ENCODE measurements at regions not wholly inside any gene's neighbourhood (a gene's known extent, or its start where the extent isn't known, plus 50 kb on each side); places are given as distances from the start of the nearest gene placed in this dataset.

DNA sequence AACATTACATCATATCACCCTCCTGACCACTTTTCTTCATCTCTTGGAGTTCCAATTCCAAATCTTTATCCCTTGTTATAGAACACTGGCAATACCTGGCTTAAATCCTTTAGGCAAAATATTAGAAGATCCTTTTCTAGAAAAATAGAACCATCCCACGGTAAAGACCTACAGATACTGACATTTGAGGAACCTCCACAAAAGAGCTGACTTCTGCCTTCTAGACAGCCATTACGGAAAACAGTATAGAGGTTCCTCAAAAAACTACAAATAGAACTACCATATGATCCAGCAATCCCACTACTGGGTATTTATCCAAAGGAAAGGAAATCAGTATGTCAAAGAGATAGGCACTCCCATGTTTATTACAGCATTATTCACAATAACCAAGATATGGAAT is 241.7 kb upstream of the AMIGO2 start:
- TF ChIP-seq, protein P1, sequence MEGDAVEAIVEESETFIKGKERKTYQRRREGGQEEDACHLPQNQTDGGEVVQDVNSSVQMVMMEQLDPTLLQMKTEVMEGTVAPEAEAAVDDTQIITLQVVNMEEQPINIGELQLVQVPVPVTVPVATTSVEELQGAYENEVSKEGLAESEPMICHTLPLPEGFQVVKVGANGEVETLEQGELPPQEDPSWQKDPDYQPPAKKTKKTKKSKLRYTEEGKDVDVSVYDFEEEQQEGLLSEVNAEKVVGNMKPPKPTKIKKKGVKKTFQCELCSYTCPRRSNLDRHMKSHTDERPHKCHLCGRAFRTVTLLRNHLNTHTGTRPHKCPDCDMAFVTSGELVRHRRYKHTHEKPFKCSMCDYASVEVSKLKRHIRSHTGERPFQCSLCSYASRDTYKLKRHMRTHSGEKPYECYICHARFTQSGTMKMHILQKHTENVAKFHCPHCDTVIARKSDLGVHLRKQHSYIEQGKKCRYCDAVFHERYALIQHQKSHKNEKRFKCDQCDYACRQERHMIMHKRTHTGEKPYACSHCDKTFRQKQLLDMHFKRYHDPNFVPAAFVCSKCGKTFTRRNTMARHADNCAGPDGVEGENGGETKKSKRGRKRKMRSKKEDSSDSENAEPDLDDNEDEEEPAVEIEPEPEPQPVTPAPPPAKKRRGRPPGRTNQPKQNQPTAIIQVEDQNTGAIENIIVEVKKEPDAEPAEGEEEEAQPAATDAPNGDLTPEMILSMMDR (IDR thresholded peaks at IDR 0.05; ENCODE audit: low read depth, low read length, missing control alignments): no peak
- no peak overlapping the region for H3K4me3 ChIP-seq (ENCODE audit: low read depth, low read length)
- no peak for DNase-seq (ENCODE audit: low read depth)

DNA sequence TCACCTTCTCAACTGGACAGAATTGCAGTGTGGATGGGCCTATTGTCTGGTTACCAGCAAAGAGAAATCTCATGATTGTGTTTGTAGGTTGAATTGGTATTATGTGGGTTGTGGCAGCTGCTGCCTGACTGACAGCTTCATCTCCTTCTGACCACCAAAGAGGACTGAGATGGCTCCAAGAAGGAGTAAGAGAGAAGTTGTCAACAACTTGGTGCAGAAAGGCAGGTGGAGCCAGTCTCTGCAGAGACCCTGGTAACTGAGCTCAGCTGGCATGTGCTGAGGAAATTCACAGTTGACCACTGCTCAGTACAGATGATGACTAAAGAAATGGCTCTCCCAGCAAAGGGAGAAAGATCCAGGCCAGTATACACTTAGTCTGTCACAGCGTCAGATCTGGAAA is 240.0 kb upstream of the AMIGO2 start:
- no peak overlapping the region for H3K4me3 ChIP-seq (ENCODE audit: low read depth, low read length)
- TF ChIP-seq, protein P1 (IDR thresholded peaks at IDR 0.05; ENCODE audit: low read depth, low read length, missing control alignments): no peak

DNA sequence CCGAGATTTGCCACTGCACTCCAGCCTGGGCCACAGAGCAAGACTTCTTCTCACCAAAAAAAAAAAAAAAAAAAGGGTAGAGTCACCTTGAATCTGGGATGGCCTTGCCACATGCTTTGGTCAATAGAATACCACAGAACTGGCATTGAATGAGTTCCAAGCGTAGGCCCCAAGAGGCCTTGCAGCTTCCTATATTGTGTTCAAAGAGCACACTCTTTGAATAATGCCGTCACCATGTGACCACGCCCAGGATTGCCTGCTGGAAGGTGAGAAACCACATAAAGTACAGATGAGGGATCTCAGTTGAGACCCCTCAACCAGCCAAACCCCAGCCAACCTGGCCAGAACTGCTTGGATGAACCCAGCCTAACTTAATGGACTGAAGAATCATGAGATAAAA is 239.2 kb upstream of the AMIGO2 start:
- H3K4me3 ChIP-seq (ENCODE audit: low read depth, low read length): no peak overlapping the region
- DNase-seq (ENCODE audit: low read depth): no peak
- TF ChIP-seq, protein P1 (IDR thresholded peaks at IDR 0.05; ENCODE audit: low read depth, low read length, missing control alignments): no peak

More for the DNA sequence above, 240.0 kb upstream of the AMIGO2 start:
- DNase-seq (ENCODE audit: low read depth): no peak

DNA sequence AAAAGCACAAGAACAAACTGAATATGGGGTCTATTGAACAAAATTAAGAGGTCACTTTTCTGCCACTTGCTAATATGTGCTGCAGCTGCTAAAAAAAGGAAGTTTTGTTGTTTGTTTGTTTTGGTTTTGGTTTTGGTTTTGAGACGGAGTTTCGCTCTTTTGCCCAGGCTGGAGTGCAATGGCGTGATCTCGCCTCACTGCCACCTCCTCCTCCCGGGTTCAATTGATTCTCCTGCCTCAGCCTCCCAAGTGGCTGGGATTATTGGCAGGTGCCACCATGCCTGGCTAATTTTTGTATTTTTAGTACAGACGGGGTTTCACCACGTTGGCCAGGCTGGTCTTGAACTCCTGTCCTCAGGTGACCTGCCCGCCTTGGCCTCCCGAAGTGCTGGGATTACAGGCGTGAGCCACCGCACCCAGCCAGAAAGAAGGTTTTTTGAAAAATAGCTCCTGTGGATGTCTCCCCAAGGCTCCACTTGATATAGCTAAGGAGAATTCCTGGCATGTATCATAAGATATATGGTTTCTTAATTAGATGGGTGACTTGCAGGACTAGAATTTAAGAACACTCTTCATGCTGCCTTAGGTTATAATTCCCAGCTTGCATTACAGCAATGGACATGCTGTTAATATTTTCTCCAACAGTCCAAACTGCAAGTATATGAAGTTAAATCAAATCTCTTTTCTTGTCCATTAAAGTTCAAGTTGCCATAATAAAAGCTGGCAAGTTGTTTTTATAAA is 237.6 kb upstream of the AMIGO2 start:
- DNase-seq (ENCODE audit: low read depth): peak; percentile 27
- TF ChIP-seq, protein P1 (IDR thresholded peaks at IDR 0.05; ENCODE audit: low read depth, low read length, missing control alignments): peak; percentile 8
- peak overlapping the region; percentile 35 for H3K4me3 ChIP-seq (ENCODE audit: low read depth, low read length)

DNA sequence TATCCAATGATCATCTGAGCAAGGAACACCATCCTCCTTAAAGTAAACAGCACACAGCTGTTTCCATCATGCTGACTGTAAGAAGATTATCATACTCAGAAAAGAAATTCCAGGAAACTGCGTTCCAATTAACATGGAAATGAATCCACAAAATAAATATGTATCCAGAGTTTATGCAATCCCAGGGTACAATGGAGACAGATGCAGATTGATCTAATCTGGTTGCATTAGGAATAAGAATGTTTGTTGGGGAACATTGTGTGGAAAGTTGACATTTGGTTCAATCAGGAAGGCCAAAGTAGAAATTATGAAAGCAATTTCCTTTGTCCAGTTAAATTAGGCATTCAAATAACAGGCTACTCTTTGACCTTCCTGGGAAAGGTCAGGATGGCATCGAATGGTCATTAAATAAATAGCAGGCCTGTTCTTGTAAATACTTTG is 236.9 kb upstream of the AMIGO2 start:
- TF ChIP-seq, protein P1 (IDR thresholded peaks at IDR 0.05; ENCODE audit: low read depth, low read length, missing control alignments): no peak
- DNase-seq (ENCODE audit: low read depth): no peak
- H3K4me3 ChIP-seq (ENCODE audit: low read depth, low read length): no peak overlapping the region

DNA sequence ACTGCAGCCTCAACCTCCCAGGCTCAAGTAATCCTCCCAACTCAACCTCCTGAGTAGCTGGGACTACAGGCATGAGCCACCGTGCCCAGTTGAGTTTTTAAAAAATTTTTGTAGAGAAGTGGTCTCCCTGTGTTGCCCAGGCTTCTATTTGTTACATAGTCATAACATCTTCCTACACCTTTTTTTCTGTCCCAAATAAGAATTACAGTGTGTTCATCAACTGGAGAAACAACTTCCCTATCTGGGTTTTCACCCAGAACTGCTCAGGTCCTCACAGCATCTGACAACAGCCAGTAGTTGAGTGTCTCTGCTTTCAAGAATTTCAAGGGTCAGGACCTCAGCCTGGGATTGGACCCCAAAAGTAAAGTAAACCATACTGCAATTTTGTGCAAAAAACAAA is 235.2 kb upstream of the AMIGO2 start:
- no peak for DNase-seq (ENCODE audit: low read depth)
- TF ChIP-seq, protein P1 (IDR thresholded peaks at IDR 0.05; ENCODE audit: low read depth, low read length, missing control alignments): no peak
- H3K4me3 ChIP-seq (ENCODE audit: low read depth, low read length): no peak overlapping the region

Measured in GM12864 (cell line).